HEK293 (cell line): ENCODE measurements at regions not wholly inside any gene's neighbourhood (a gene's known extent, or its start where the extent isn't known, plus 50 kb on each side); places are given as distances from the start of the nearest gene placed in this dataset.

ENCODE experiments used
- CTCF ChIA-PET: fragments of 350-600 bp; formaldehyde crosslinking; extraction: SDS; loops from one replicate; lab custom pipeline; 2021; ENCODE audit warnings: antibody characterized with exemption; lab: Yijun Ruan, JAX
- POLR2A ChIA-PET: fragments of 300-600 bp; formaldehyde crosslinking; extraction: SDS; loops from one replicate; lab custom pipeline; 2020; ENCODE audit warnings: antibody characterized with exemption, inconsistent platforms; lab: Yijun Ruan, JAX
- H3K27ac ChIP-seq: fragments of 200-500 bp; sonication (Bioruptor generic); 2 replicates; pipeline ENCODE4 v1.5.1; 2014; ENCODE audit warnings: low read depth, low read length, control low read depth, inconsistent platforms; ENCODE audit errors: extremely low read depth
- H3K36me3 ChIP-seq, 2 experiments: fragments of 200-500 bp in 1 of 2; sonication (Bioruptor generic) in 1 of 2; 1 replicate in 1 of 2; 2 replicates in 1 of 2; pipeline ENCODE4 v1.5.1; 2014 to 2017; ENCODE audit warnings: inconsistent platforms in 2 of 2, low read length in 2 of 2; ENCODE audit not compliant: control insufficient read depth in 2 of 2, insufficient read depth in 1 of 2
- H3K4me1 ChIP-seq: fragments of 200-500 bp; sonication (Bioruptor generic); 2 replicates; pipeline ENCODE4 v1.5.1; 2014; ENCODE audit warnings: mild to moderate bottlenecking, low read length, inconsistent platforms; ENCODE audit not compliant: control insufficient read depth, insufficient read depth
- H3K4me3 ChIP-seq: 2 replicates; pipeline ENCODE4 v1.5.1; 2011; ENCODE audit warnings: low read depth, mild to moderate bottlenecking, control low read depth, low read length, moderate library complexity
- H3K9me3 ChIP-seq: fragments of 200-500 bp; sonication (Bioruptor generic); 2 replicates; pipeline ENCODE4 v1.5.1; 2014; ENCODE audit warnings: low read depth, low read length, inconsistent platforms; ENCODE audit not compliant: control insufficient read depth, insufficient read depth
- GLI2 ChIP-seq: fragments of 450-650 bp; formaldehyde crosslinking; IDR thresholded peaks from 2 replicates; pipeline ENCODE4; 2017; ENCODE audit warnings: missing biosample characterization, missing genetic modification characterization, low read depth, borderline replicate concordance
- GLIS2 ChIP-seq: fragments of 450-650 bp; formaldehyde crosslinking; IDR thresholded peaks from 2 replicates; pipeline ENCODE4 v1.5.1; 2016; ENCODE audit warnings: missing biosample characterization, missing genetic modification characterization
- HIC1 ChIP-seq: fragments of 450-650 bp; formaldehyde crosslinking; IDR thresholded peaks from 2 replicates; pipeline ENCODE4 v1.5.1; 2016; ENCODE audit warnings: missing biosample characterization, missing genetic modification characterization
- PRDM2 ChIP-seq: fragments of 450-650 bp; formaldehyde crosslinking; IDR thresholded peaks from 2 replicates; pipeline ENCODE4 v1.5.1; 2016; ENCODE audit warnings: missing biosample characterization, missing genetic modification characterization, borderline replicate concordance
- ZFP37 ChIP-seq: fragments of 450-650 bp; formaldehyde crosslinking; IDR thresholded peaks from 2 replicates; pipeline ENCODE4 v1.5.1; 2016; ENCODE audit warnings: missing biosample characterization, missing genetic modification characterization
- ZNF112 ChIP-seq: fragments of 450-650 bp; formaldehyde crosslinking; IDR thresholded peaks from 2 replicates; pipeline ENCODE4 v1.5.0; 2017; ENCODE audit warnings: missing biosample characterization, missing genetic modification characterization
- ZNF132 ChIP-seq: fragments of 450-650 bp; formaldehyde crosslinking; IDR thresholded peaks from 2 replicates; pipeline ENCODE4 v1.5.1; 2017; ENCODE audit warnings: missing biosample characterization, missing genetic modification characterization, borderline replicate concordance
- ZNF140 ChIP-seq: fragments of 450-650 bp; formaldehyde crosslinking; IDR thresholded peaks from 2 replicates; pipeline ENCODE4 v1.5.1; 2016; ENCODE audit warnings: missing biosample characterization, missing genetic modification characterization
- ZNF174 ChIP-seq: fragments of 450-650 bp; formaldehyde crosslinking; IDR thresholded peaks from 2 replicates; pipeline ENCODE4 v1.5.0; 2017; ENCODE audit warnings: missing biosample characterization, mild to moderate bottlenecking, missing genetic modification characterization
- ZNF184 ChIP-seq: fragments of 450-650 bp; IDR thresholded peaks from 2 replicates; pipeline ENCODE4 v1.5.1; 2018; ENCODE audit warnings: missing biosample characterization, mild to moderate bottlenecking, missing genetic modification characterization
- ZNF214 ChIP-seq: fragments of 450-650 bp; formaldehyde crosslinking; IDR thresholded peaks from 2 replicates; pipeline ENCODE4 v1.5.1; 2017; ENCODE audit warnings: missing biosample characterization, mild to moderate bottlenecking, missing genetic modification characterization, borderline replicate concordance
- ZNF514 ChIP-seq: fragments of 450-650 bp; formaldehyde crosslinking; IDR thresholded peaks from 2 replicates; pipeline ENCODE4 v1.5.1; 2016; ENCODE audit warnings: missing biosample characterization, missing genetic modification characterization
- ZNF558 ChIP-seq: fragments of 450-650 bp; formaldehyde crosslinking; IDR thresholded peaks from 2 replicates; pipeline ENCODE4 v1.5.1; 2016; ENCODE audit warnings: missing biosample characterization, missing genetic modification characterization
- ZNF670 ChIP-seq: fragments of 450-650 bp; formaldehyde crosslinking; IDR thresholded peaks from 2 replicates; pipeline ENCODE4 v1.5.1; 2016; ENCODE audit warnings: missing biosample characterization, missing genetic modification characterization, low read depth
- ZNF707 ChIP-seq: fragments of 450-650 bp; formaldehyde crosslinking; IDR thresholded peaks from 2 replicates; pipeline ENCODE4 v1.5.1; 2016; ENCODE audit warnings: missing biosample characterization, missing genetic modification characterization
- ZNF830 ChIP-seq: fragments of 450-650 bp; IDR thresholded peaks from 2 replicates; pipeline ENCODE4 v1.5.0; 2018; ENCODE audit warnings: missing biosample characterization, missing genetic modification characterization, low read depth, mild to moderate bottlenecking, moderate library complexity
- ZSCAN23 ChIP-seq: fragments of 450-650 bp; formaldehyde crosslinking; IDR thresholded peaks from 2 replicates; pipeline ENCODE4 v1.5.1; 2016; ENCODE audit warnings: missing biosample characterization, missing genetic modification characterization
- ZSCAN4 ChIP-seq: fragments of 450-650 bp; formaldehyde crosslinking; IDR thresholded peaks from 2 replicates; pipeline ENCODE4 v1.5.1; 2017; ENCODE audit warnings: missing biosample characterization, missing genetic modification characterization
- TF ChIP-seq, protein P1 (sequence below): fragments of 450-650 bp; formaldehyde crosslinking; IDR thresholded peaks from 2 replicates; pipeline ENCODE4 v1.5.1; 2017; ENCODE audit warnings: missing biosample characterization, missing genetic modification characterization
- TF ChIP-seq, protein P2 (sequence below): fragments of 450-650 bp; formaldehyde crosslinking; IDR thresholded peaks from 2 replicates; pipeline ENCODE4 v1.5.1; 2016; ENCODE audit warnings: missing biosample characterization, missing genetic modification characterization, borderline replicate concordance
- TF ChIP-seq, protein P3 (sequence below): fragments of 450-650 bp; formaldehyde crosslinking; IDR thresholded peaks from 2 replicates; pipeline ENCODE4 v1.5.1; 2016; ENCODE audit warnings: missing biosample characterization, missing genetic modification characterization

GRCh38 chr12:80017261-80017870 is 82.0 kb upstream of the OTOGL start:
- Histone ChIP-seq H3K27ac (no peak overlapping the region), H3K9me3 (no peaks in the 10 kb centered on the region), H3K4me3 (no peak overlapping the region), H3K4me1 (no peaks in the 10 kb centered on the region), H3K36me3 (no peaks in the 10 kb centered on the region)
- no peak for TF ChIP-seq GLI2 (tag by site-specific recombination)
- TF ChIP-seq GLIS2 (tag by site-specific recombination) = no peak
- TF ChIP-seq ZNF132 (tag by site-specific recombination) = no peak
- TF ChIP-seq ZSCAN4 (tag by site-specific recombination) = no peak
- TF ChIP-seq ZSCAN23 (tag by site-specific recombination) = no peak
- TF ChIP-seq ZNF112 (tag by site-specific recombination) = no peak
- no peak for TF ChIP-seq ZNF140 (tag by site-specific recombination)
- no peak for TF ChIP-seq ZNF830
- no peak for TF ChIP-seq ZNF707
- TF ChIP-seq HIC1 = no peak
- no peak for TF ChIP-seq ZNF514 (tag by site-specific recombination)
- TF ChIP-seq, protein P1, sequence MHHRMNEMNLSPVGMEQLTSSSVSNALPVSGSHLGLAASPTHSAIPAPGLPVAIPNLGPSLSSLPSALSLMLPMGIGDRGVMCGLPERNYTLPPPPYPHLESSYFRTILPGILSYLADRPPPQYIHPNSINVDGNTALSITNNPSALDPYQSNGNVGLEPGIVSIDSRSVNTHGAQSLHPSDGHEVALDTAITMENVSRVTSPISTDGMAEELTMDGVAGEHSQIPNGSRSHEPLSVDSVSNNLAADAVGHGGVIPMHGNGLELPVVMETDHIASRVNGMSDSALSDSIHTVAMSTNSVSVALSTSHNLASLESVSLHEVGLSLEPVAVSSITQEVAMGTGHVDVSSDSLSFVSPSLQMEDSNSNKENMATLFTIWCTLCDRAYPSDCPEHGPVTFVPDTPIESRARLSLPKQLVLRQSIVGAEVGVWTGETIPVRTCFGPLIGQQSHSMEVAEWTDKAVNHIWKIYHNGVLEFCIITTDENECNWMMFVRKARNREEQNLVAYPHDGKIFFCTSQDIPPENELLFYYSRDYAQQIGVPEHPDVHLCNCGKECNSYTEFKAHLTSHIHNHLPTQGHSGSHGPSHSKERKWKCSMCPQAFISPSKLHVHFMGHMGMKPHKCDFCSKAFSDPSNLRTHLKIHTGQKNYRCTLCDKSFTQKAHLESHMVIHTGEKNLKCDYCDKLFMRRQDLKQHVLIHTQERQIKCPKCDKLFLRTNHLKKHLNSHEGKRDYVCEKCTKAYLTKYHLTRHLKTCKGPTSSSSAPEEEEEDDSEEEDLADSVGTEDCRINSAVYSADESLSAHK (tag by site-specific recombination) = no peak
- TF ChIP-seq ZFP37 = no peak
- TF ChIP-seq ZNF174 (tag by site-specific recombination) = no peak
- TF ChIP-seq, protein P2, sequence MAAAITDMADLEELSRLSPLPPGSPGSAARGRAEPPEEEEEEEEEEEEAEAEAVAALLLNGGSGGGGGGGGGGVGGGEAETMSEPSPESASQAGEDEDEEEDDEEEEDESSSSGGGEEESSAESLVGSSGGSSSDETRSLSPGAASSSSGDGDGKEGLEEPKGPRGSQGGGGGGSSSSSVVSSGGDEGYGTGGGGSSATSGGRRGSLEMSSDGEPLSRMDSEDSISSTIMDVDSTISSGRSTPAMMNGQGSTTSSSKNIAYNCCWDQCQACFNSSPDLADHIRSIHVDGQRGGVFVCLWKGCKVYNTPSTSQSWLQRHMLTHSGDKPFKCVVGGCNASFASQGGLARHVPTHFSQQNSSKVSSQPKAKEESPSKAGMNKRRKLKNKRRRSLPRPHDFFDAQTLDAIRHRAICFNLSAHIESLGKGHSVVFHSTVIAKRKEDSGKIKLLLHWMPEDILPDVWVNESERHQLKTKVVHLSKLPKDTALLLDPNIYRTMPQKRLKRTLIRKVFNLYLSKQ = no peak
- TF ChIP-seq ZNF670 = no peak
- TF ChIP-seq ZNF214 (tag by site-specific recombination) = no peak
- CTCF ChIA-PET = interaction anchor here (0.6 kb wide), 1 partner anchor 175 kb away, joined by 3 read pairs; no protein-coding TSS in a partner anchor
- POLR2A ChIA-PET = no interaction called here

GRCh38 chr12:80016684-80017083 is 81.8 kb upstream of the PPP1R12A start:
- H3K4me3 ChIP-seq = no peak overlapping the region
- H3K36me3 ChIP-seq = no peaks in the 10 kb centered on the region
- CTCF ChIA-PET = interaction anchor here (0.6 kb wide), 1 partner anchor 176 kb away, joined by 3 read pairs; no protein-coding TSS in a partner anchor
- H3K4me1 ChIP-seq = no peaks in the 10 kb centered on the region
- H3K27ac ChIP-seq = no peak overlapping the region
- POLR2A ChIA-PET = no interaction called here
- no peaks in the 10 kb centered on the region for H3K9me3 ChIP-seq
- TF ChIP-seq ZNF184 (tag by site-specific recombination) (no peak), ZNF558 (tag by site-specific recombination) (no peak), PRDM2 (tag by site-specific recombination) (no peak)
- TF ChIP-seq, protein P3, sequence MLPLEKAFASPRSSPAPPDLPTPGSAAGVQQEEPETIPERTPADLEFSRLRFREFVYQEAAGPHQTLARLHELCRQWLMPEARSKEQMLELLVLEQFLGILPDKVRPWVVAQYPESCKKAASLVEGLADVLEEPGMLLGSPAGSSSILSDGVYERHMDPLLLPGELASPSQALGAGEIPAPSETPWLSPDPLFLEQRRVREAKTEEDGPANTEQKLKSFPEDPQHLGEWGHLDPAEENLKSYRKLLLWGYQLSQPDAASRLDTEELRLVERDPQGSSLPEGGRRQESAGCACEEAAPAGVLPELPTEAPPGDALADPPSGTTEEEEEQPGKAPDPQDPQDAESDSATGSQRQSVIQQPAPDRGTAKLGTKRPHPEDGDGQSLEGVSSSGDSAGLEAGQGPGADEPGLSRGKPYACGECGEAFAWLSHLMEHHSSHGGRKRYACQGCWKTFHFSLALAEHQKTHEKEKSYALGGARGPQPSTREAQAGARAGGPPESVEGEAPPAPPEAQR = no peak
